Mucosa of gallbladder (tissue), 1 donor: ENCODE measurements at regions not wholly inside any gene's neighbourhood (a gene's known extent, or its start where the extent isn't known, plus 50 kb on each side); places are given as distances from the start of the nearest gene placed in this dataset.
"Not testable (repeated sequence)": the region's sequence is repeated elsewhere in the genome, so short reads cannot be mapped to it uniquely, and the experiment has no call there.

Experiments
- DNase-seq: peaks from one replicate; pipeline ENCODE4 v3.0.0-alpha.2; 2020; ENCODE audit warnings: low spot score
- donor health status: DM: no; HTN: no; CAD: no.

DNA sequence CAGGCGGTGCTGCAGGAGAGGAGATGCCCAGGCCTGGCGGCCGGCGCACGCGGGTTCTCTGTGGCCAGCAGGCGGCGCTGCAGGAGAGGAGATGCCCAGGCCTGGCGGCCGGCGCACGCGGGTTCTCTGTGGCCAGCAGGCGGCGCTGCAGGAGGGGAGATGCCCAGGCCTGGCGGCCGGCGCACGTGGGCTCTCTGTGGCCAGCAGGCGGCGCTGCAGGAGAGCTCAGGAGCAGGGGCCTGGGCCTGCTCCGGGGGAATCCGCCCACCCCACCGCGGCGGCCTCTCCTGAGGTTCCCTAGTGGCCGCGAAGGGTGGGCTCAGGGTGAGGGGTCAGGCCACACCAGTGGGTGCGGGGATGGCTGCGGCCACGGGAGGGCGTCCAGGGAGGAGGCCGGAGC lies 75.9 kb downstream of the OR4F16 start:
- DNase-seq = not testable (repeated sequence)

DNA sequence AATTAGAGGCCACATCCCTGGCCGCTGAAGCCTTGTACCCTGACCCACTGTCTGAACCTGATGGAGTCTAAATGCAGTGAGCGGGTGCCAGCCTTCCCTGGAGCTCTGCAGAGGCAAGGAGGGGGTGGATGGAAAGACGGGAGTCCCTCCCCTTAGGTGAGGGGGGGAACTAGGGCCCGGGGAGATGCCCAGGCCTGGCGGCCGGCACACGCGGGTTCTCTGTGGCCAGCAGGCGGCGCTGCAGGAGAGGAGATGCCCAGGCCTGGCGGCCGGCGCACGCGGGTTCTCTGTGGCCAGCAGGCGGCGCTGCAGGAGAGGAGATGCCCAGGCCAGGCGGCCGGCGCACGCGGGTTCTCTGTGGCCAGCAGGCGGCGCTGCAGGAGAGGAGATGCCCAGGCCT lies 77.3 kb downstream of the OR4F16 start:
- not testable (repeated sequence) for DNase-seq

DNA sequence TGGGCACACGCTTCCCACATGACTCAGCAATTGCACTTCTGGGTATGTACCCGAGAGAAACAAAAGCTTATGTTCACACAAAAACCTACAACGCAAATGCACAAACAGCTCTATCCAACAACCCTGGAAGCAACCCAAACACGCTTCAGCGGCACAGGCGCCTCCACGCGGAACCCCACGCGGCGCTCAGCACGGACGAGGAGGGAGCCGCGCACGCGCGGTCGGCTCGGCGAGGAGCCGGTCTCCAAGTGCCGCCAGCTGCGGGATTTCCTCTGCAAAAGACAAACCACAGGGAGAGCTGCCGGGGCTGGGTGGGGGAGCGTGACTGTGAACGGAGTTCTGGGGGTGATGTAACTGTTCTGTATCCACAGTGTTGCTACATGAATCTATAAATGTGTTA lies 81.2 kb downstream of the OR4F16 start:
- DNase-seq = peak; percentile 17

DNA sequence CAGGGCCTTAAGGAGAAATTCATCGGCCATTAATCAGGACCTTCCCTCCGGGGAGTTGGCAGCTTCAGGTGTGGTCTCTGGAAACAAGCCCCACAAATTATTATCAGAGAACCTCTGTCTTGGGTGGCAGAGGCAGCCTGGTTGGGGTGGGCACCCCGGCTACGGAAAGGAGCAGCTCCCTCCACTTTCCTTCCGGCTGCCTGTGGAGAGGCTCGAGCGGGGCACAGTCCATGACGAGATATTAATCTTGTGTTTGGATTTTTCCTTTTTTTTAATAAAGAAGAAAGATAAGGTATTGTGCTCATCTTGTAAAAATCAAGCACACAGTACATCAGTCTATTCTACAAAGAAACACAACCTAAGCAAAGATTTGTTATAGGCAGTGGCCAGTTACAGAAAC lies 98.2 kb downstream of the OR4F16 start:
- DNase-seq = not testable (repeated sequence)

DNA sequence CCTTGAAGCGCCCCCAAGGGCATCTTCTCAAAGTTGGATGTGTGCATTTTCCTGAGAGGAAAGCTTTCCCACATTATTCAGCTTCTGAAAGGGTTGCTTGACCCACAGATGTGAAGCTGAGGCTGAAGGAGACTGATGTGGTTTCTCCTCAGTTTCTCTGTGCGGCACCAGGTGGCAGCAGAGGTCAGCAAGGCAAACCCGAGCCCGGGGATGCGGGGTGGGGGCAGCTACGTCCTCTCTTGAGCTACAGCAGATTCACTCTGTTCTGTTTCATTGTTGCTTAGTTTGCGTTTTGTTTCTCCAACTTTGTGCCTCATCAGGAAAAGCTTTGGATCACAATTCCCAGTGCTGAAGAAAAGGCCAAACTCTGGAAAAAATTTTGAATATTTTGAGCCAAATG lies 100.5 kb downstream of the OR4F16 start:
- peak; percentile 47 for DNase-seq
